GM20431 (cell line): ENCODE measurements at regions not wholly inside any gene's neighbourhood (a gene's known extent, or its start where the extent isn't known, plus 50 kb on each side); places are given as distances from the start of the nearest gene placed in this dataset.

Experiments
- in situ Hi-C: fragments of 300-500 bp; cut with MseI, MboI; formaldehyde crosslinking; loops from one replicate; pipeline ENCODE4 v1.15.0; 2020; ENCODE audit warnings: low sequenced_read_pairs; ENCODE audit not compliant: unreplicated experiment

DNA sequence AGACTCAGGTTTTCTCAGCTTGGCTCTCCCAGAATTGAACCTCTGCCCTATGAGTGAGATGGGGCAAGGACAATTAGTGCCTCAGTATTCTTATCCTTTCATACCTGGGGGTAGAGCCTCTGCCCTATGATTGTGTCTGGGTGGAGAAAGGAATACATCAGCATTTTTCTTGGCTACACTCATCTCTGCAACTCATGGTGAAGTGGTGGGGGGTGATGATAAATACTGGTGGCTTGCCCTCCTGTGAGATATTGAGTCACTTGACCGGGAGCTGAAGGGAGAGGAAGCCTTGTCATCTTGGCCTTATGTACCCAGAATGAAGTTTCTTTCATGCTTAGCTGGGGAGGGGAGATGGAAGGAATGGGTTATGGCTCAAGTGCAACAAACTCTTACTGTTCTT is 71.3 kb upstream of the ENOX2 start:
- in situ Hi-C loops, result no loop called here

DNA sequence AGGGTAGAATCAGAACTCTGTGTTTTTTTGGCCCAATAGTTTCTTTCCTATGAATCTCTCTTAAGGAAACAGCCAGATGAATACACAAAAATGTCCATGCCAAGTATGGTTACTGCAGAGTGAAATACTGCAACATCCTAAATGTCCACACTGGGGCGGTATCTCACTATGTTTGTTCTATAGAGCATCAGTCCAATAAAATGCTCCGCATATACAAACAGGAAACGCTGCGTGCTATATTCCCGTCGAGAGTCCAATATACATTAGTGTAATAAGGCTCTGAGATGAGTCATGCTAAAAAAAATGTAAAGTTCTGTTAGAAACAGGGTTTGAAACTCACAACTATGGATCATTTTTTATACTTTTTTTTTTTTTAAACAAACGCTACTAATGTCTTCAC is 72.9 kb upstream of the ENOX2 start:
- in situ Hi-C loops, result loop anchor here (25.0 kb wide), 1 partner anchor 661 kb away; no protein-coding TSS in a partner anchor

DNA sequence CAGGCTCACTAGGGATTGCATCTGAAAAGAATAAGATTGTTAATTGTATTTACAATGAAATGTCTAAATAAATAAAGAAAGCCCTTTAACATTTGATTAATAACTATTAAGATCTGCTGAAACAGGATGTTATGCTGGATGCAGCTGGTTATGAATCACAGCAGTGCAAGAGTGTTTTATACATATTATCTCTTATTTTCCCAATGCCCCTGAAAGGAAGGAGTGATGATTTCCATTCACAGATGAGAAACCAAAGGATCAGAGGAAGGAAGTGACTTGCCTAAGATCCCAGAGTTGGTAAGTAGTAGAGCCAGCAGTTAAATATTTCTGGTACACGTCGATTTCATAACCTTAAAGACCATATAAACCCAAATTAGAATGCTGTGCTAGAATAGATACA is 76.3 kb upstream of the ARHGAP36 start:
- in situ Hi-C loops, result loop anchor here (25.0 kb wide), 1 partner anchor 655 kb away; no protein-coding TSS in a partner anchor

DNA sequence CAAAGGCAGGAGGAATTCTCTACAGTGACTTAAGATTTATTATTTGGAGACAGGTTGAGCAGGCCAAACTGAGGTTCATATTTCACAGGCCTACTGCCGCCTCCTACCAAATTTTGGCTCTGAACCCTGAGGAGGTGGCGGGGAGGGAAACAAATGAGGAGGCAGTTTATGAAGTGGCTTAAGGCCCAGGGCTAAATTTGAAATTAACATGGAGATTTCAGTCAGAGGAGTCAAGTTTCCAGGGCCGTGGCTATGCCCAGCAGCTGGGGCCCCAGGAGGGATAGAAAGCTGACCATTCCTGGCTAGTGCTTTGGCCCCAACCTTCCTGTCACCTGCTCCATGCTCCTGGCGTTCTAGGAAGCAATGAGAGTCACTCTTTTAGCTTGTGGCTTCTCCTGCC is 73.4 kb upstream of the ARHGAP36 start:
- in situ Hi-C loops, result loop anchor here (25.0 kb wide), 1 partner anchor 653 kb away; no protein-coding TSS in a partner anchor

DNA sequence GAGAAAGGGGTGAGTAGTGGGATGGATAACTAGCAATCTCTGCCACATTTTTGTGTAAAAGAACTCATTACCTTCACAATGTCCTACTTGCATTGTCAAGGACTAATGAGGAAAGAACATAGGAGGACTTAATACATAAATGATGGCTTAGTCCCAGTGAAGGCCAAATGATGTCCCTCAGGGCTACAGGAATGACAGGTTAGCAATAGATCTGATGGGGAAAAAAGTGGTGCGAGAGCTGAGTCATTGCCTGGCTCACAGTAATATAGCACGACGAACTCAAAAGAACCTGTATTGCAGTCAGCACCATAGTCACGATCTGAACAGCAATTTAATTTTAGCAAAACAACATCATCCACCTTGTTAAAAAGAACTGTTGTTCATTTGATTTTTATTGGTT is 70.9 kb upstream of the ARHGAP36 start:
- in situ Hi-C loops, result loop anchor here (25.0 kb wide), 1 partner anchor 650 kb away; no protein-coding TSS in a partner anchor

DNA sequence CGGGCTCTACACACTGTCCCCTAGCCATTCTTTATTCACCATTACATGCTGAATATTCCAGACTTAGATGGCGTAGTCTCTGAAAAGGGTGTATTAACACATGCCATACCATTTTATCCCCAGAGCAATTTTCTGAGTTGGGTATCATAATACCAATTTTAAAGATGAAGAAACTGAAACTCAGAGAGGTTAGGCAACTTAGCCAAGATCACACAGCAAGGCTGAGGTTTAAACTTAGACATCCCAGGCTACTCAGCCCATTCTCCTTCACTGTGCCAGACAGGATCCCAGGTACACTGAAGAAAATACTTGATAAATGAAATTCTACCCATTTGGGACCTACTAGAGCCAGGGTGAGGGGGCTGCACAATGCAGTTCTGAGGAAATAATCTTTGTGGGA is 67.4 kb upstream of the ARHGAP36 start:
- in situ Hi-C loops, result loop anchor here (25.0 kb wide), 1 partner anchor 647 kb away; no protein-coding TSS in a partner anchor

DNA sequence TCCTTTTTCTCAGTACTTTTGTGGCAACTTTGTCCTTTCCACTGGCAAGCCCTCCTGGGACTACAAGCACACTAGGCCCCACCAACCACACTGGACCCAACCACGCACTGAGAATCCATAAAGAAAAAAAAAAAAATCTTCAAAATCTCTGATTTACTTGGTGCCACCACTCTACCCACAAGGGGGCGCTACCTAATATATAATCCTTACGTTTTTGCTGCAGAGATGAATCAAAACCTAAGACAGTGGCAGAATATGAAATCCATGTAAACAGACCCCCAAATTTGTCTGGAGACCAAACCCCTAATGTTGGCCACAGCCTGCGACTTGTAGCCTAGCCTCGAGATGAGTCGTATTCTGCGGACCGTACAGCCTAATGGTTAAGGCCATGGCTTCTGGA is 63.5 kb upstream of the ARHGAP36 start:
- in situ Hi-C loops, result loop anchor here (25.0 kb wide), 1 partner anchor 643 kb away; no protein-coding TSS in a partner anchor

DNA sequence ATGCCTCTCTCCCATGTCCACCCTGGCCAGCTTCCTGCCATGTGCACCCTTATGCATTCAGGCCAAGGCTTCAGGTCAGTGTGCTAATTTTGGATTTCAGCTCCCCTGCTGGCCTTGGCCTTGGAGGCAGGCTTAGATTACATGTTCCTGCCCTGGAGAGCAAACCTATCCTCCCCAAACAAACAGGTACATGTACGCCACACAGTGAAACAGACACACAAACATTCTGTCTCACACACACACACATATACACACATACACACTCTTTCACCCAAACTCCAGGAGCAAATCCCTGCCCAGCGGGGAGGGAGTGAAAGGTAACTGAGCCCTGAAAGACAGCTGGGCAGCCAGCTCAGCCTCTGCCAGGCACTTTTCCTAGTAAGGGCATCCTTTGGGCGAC is 62.7 kb upstream of the ARHGAP36 start:
- in situ Hi-C loops, result loop anchor here (25.0 kb wide), 1 partner anchor 642 kb away; no protein-coding TSS in a partner anchor

DNA sequence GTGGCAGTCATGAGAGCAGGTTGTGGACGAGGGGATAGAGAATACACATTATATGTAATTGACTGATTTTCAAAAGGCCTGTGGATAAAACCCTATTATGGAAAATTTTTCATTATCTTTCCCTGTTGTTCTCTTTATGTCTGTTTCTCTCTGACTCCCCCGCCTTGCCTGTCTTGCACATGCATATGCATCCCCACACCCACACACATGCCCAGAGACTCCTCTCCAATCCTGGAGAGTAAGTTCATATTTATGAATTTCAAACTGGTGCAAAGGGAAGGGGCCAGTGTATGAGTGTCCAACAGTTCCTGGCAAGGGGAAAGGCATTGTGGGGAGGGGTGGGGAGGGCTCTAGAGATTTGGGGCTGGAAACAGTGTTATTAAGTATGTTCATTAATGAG is 60.8 kb upstream of the ARHGAP36 start:
- in situ Hi-C loops, result loop anchor here (25.0 kb wide), 1 partner anchor 640 kb away; no protein-coding TSS in a partner anchor

DNA sequence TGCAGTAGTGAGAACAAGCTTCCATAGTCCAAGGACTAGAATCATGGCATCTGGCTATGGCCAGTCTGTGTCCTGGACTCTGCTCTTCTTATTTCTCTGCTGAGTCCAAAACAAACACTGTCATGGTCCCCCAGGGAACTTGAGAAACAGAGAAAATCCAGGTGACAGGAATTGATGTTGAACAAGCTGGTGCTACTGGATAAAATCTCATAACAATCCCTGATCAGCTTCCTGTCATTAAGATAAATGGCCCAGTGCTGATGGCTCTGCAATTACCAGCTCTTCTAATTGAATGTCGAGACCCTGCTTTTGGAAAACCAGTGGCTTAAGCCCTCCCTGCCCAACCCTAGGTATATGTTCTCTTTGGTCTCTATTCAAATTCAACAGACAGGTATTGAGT is 58.8 kb upstream of the ARHGAP36 start:
- in situ Hi-C loops, result loop anchor here (25.0 kb wide), 1 partner anchor 638 kb away; no protein-coding TSS in a partner anchor
